ENCODE measurements at regions not wholly inside any gene's neighbourhood (a gene's known extent, or its start where the extent isn't known, plus 50 kb on each side); places are given as distances from the start of the nearest gene placed in this dataset.

GRCh38 chr11:26891501-26891900 lies 102.4 kb upstream of the FIBIN start (continued):
- TF ChIP-seq HSF1 (IDR thresholded peaks at IDR 0.05; ENCODE audit: low read depth, low read length) (no peak), RELA (IDR thresholded peaks at IDR 0.05; ENCODE audit: borderline replicate concordance, partially characterized antibody) (no peak), EP300 (IDR thresholded peaks at IDR 0.05; ENCODE audit: borderline replicate concordance in 1 of 2, control insufficient read depth in 1 of 2, low read depth in 2 of 2, low read length in 2 of 2) (no peak), ZNF207 (IDR thresholded peaks at IDR 0.05; ENCODE audit: borderline replicate concordance) (no peak)
- TF ChIP-seq, protein P1, sequence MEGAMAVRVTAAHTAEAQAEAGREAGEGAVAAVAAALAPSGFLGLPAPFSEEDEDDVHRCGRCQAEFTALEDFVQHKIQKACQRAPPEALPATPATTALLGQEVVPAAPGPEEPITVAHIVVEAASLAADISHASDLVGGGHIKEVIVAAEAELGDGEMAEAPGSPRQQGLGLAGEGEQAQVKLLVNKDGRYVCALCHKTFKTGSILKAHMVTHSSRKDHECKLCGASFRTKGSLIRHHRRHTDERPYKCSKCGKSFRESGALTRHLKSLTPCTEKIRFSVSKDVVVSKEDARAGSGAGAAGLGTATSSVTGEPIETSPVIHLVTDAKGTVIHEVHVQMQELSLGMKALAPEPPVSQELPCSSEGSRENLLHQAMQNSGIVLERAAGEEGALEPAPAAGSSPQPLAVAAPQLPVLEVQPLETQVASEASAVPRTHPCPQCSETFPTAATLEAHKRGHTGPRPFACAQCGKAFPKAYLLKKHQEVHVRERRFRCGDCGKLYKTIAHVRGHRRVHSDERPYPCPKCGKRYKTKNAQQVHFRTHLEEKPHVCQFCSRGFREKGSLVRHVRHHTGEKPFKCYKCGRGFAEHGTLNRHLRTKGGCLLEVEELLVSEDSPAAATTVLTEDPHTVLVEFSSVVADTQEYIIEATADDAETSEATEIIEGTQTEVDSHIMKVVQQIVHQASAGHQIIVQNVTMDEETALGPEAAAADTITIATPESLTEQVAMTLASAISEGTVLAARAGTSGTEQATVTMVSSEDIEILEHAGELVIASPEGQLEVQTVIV (IDR thresholded peaks at IDR 0.05; ENCODE audit: borderline replicate concordance, partially characterized antibody): no peak
- TF ChIP-seq, protein P2, sequence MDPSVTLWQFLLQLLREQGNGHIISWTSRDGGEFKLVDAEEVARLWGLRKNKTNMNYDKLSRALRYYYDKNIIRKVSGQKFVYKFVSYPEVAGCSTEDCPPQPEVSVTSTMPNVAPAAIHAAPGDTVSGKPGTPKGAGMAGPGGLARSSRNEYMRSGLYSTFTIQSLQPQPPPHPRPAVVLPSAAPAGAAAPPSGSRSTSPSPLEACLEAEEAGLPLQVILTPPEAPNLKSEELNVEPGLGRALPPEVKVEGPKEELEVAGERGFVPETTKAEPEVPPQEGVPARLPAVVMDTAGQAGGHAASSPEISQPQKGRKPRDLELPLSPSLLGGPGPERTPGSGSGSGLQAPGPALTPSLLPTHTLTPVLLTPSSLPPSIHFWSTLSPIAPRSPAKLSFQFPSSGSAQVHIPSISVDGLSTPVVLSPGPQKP (IDR thresholded peaks at IDR 0.05; ENCODE audit: low read depth, low read length): no peak

DNA sequence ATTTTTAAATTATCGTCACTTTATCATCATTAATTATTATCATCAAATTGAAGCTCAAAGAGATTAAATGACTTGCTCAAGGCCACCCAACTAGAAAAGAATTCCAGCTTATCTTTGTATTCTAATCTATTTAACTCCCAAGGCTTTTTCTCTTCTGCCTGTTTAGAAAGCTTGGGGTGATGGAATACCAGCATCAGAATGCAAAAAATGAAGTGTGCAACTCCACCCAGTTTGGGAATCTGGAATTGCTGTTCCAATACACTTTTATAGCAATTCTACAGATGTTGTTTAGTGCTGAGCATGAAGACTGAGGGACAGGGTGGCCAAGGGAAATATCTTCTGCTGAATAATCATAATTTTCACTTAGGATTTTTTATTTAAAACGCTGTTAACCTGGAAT lies 97.2 kb upstream of the FIBIN start:
- CTCF ChIA-PET: no interaction called here
- ATAC-seq: no peak
- H3K27ac ChIP-seq (ENCODE audit: control insufficient read depth, insufficient read depth): no peak overlapping the region
- intact Hi-C loops (cut with micrococcal nuclease; ENCODE audit: unreplicated experiment) (no loop called here), in situ Hi-C loops (cut with MboI) (no loop called here)
- no peaks in the 10 kb centered on the region for H3K27me3 ChIP-seq (replicated peaks in 1 of 2; ENCODE audit: control insufficient read depth in 2 of 2, insufficient read depth in 2 of 2, low read length in 1 of 2)
- no peaks in the 10 kb centered on the region for H3K36me3 ChIP-seq (ENCODE audit: control insufficient read depth in 2 of 2, insufficient read depth in 2 of 2, low read length in 1 of 2)
- H3K4me1 ChIP-seq (ENCODE audit: control insufficient read depth, insufficient read depth, low read length): no peaks in the 10 kb centered on the region
- BruUV-seq (replicated peaks): no TSS peak
- no peaks in the 10 kb centered on the region for H3K9me3 ChIP-seq (replicated peaks; ENCODE audit: control insufficient read depth, insufficient read depth, low read length)
- H2AFZ ChIP-seq (ENCODE audit: control insufficient read depth, low read depth, low read length): no peak overlapping the region
- no peak for FAIRE-seq
- POLR2A ChIA-PET: no interaction called here
- SMC1A ChIA-PET (ENCODE audit: uncharacterized antibody, unreplicated experiment): no interaction called here
- no peaks in the 10 kb centered on the region for H3K79me2 ChIP-seq (ENCODE audit: control insufficient read depth, insufficient read depth, low read length)
- WGBS (ENCODE audit: insufficient coverage, insufficient replicate concordance, low lambda C conversion rate, missing lambda C conversion rate): 9% methylated on average over 2 of the region's 2 CpGs
- RAD21 ChIA-PET (ENCODE audit: unreplicated experiment): interaction anchor here (0.6 kb wide), 1 partner anchor 1104 kb away, joined by 3 read pairs; no protein-coding TSS in a partner anchor
- no peak overlapping the region for H3K4me3 ChIP-seq
- no peak overlapping the region for H3K9ac ChIP-seq (ENCODE audit: control insufficient read depth, insufficient read depth, low read length)
- no peak for DNase-seq (ENCODE audit: low read depth, low spot score)
- no peak overlapping the region for H3K4me2 ChIP-seq (ENCODE audit: control insufficient read depth, insufficient read depth)
- no peaks in the 10 kb centered on the region for H4K20me1 ChIP-seq (ENCODE audit: control insufficient read depth, insufficient read depth)
- no peak for TF ChIP-seq BCL11A (IDR thresholded peaks at IDR 0.05; ENCODE audit: low read depth, low read length)
- no peak for TF ChIP-seq NR2C2 (IDR thresholded peaks at IDR 0.05; ENCODE audit: borderline replicate concordance, control insufficient read depth, insufficient read length, low read depth)
- TF ChIP-seq NFIC (IDR thresholded peaks at IDR 0.05; ENCODE audit: low read depth, low read length): no peak
- TF ChIP-seq ZNF24 (IDR thresholded peaks at IDR 0.05): no peak
- no peak for TF ChIP-seq YBX1 (IDR thresholded peaks at IDR 0.05)
- TF ChIP-seq ESRRA (IDR thresholded peaks at IDR 0.05; ENCODE audit: low read length): no peak
- no peak for TF ChIP-seq ZNF687 (IDR thresholded peaks at IDR 0.05)

Data from GM12878 (cell line).